KMS-11 (cell line): ENCODE measurements at regions not wholly inside any gene's neighbourhood (a gene's known extent, or its start where the extent isn't known, plus 50 kb on each side); places are given as distances from the start of the nearest gene placed in this dataset.
A peak's percentile ranks its signal among the peaks of the same experiment; 100 is the strongest.
"Not testable (repeated sequence)": the region's sequence is repeated elsewhere in the genome, so short reads cannot be mapped to it uniquely, and the experiment has no call there.

Experiments
- H2AFZ ChIP-seq: fragments of 200-600 bp; sonication (generic); 2 replicates; pipeline ENCODE4 v1.6.1; 2016; ENCODE audit warnings: antibody characterized with exemption, mixed run types, low read depth
- H3K27ac ChIP-seq: fragments of 200-600 bp; sonication (generic); 2 replicates; pipeline ENCODE4 v1.6.1; 2016; ENCODE audit warnings: mild to moderate bottlenecking, mixed run types
- H3K27me3 ChIP-seq: fragments of 200-600 bp; sonication (generic); 2 replicates; pipeline ENCODE4 v1.6.1; 2017; ENCODE audit warnings: mild to moderate bottlenecking, low read depth, mixed run types, moderate library complexity; ENCODE audit not compliant: insufficient read depth
- H3K36me3 ChIP-seq: fragments of 200-600 bp; sonication (generic); 2 replicates; pipeline ENCODE4 v1.6.1; 2017; ENCODE audit warnings: mild to moderate bottlenecking, mixed run types; ENCODE audit not compliant: insufficient read depth
- H3K4me1 ChIP-seq: fragments of 200-600 bp; sonication (generic); 2 replicates; pipeline ENCODE4 v1.6.1; 2016; ENCODE audit warnings: mild to moderate bottlenecking, low read depth, mixed run types; ENCODE audit not compliant: poor library complexity, severe bottlenecking
- H3K4me2 ChIP-seq: fragments of 200-600 bp; sonication (generic); 2 replicates; pipeline ENCODE4 v1.7.0; 2016; ENCODE audit warnings: mild to moderate bottlenecking, mixed run types
- H3K4me3 ChIP-seq: fragments of 200-600 bp; sonication (generic); IDR thresholded peaks from 2 replicates; pipeline ENCODE4 v1.6.1; 2017; ENCODE audit warnings: low read depth, low read length, mixed read lengths; ENCODE audit not compliant: insufficient read depth
- H3K79me2 ChIP-seq: fragments of 200-600 bp; sonication (generic); 2 replicates; pipeline ENCODE4 v1.6.1; 2016; ENCODE audit warnings: low read depth, mixed run types; ENCODE audit not compliant: insufficient read depth
- H3K9ac ChIP-seq: fragments of 200-600 bp; sonication (generic); 2 replicates; pipeline ENCODE4 v1.6.1; 2016; ENCODE audit warnings: mild to moderate bottlenecking, mixed run types
- H4K20me1 ChIP-seq: fragments of 200-600 bp; sonication (generic); 2 replicates; pipeline ENCODE4 v1.6.1; 2016; ENCODE audit warnings: mild to moderate bottlenecking, mixed run types; ENCODE audit not compliant: insufficient read depth
- CTCF ChIP-seq: fragments of 200-600 bp; sonication (generic); conservative IDR thresholded peaks from 2 replicates; pipeline ENCODE4 v1.6.1; 2017; ENCODE audit warnings: low read depth, mild to moderate bottlenecking, antibody characterized with exemption, low read length, moderate library complexity, mixed read lengths

- H3K4me1 ChIP-seq = no peaks in the 10 kb centered on the region
- H3K9ac ChIP-seq = no peak overlapping the region
- no peaks in the 10 kb centered on the region for H3K36me3 ChIP-seq
- TF ChIP-seq CTCF = no peak
- no peak overlapping the region for H3K27ac ChIP-seq
- no peak overlapping the region for H2AFZ ChIP-seq
- no peak overlapping the region for H3K4me3 ChIP-seq
- H3K79me2 ChIP-seq = no peaks in the 10 kb centered on the region
- H4K20me1 ChIP-seq = no peaks in the 10 kb centered on the region
- no peaks in the 10 kb centered on the region for H3K27me3 ChIP-seq
- H3K4me2 ChIP-seq = no peak overlapping the region
These were observed 133.6 kb upstream of the VAMP7 start for GRCh38 chrX:155747520-155747919.

GRCh38 chrX:155745792-155746191 lies 133.0 kb upstream of the TMLHE start:
- Histone ChIP-seq H3K4me3 (no peak overlapping the region), H3K79me2 (no peaks in the 10 kb centered on the region), H3K27ac (no peak overlapping the region), H3K27me3 (no peaks in the 10 kb centered on the region), H3K36me3 (no peaks in the 10 kb centered on the region), H3K4me2 (no peak overlapping the region), H4K20me1 (no peaks in the 10 kb centered on the region), H3K4me1 (no peaks in the 10 kb centered on the region), H3K9ac (no peak overlapping the region), H2AFZ (no peak overlapping the region)
- TF ChIP-seq CTCF = no peak

GRCh38 chrX:155744534-155744933 lies 131.8 kb upstream of the TMLHE start:
- Histone ChIP-seq H3K4me3 (no peak overlapping the region), H3K27ac (no peak overlapping the region), H3K27me3 (no peaks in the 10 kb centered on the region), H2AFZ (no peak overlapping the region), H4K20me1 (no peaks in the 10 kb centered on the region), H3K9ac (no peak overlapping the region), H3K4me1 (no peaks in the 10 kb centered on the region), H3K36me3 (no peaks in the 10 kb centered on the region), H3K4me2 (no peak overlapping the region), H3K79me2 (no peaks in the 10 kb centered on the region)
- no peak for TF ChIP-seq CTCF

GRCh38 chrX:155728335-155728734 lies 115.6 kb upstream of the TMLHE start:
- not testable (repeated sequence) for H3K27ac ChIP-seq, H3K9ac ChIP-seq, H3K79me2 ChIP-seq, H3K4me3 ChIP-seq, H3K4me1 ChIP-seq, H3K27me3 ChIP-seq, H2AFZ ChIP-seq, H3K36me3 ChIP-seq, H4K20me1 ChIP-seq, H3K4me2 ChIP-seq

- Histone ChIP-seq H3K27ac (peak overlapping the region; percentile 81), H3K4me3 (no peak overlapping the region), H3K27me3 (no peaks in the 10 kb centered on the region), H3K4me2 (peak overlapping the region; percentile 84), H3K36me3 (no peaks in the 10 kb centered on the region), H2AFZ (peak overlapping the region; percentile 44), H4K20me1 (no peaks in the 10 kb centered on the region), H3K79me2 (peaks cover 7% of the 10 kb centered on the region; the same call in 1 of the 2 replicates), H3K4me1 (peaks cover 45% of the 10 kb centered on the region), H3K9ac (peak overlapping the region; percentile 58)
- no peak for TF ChIP-seq CTCF
These were observed 106.3 kb upstream of the TMLHE start for GRCh38 chrX:155718972-155719586.
